GM10266 (cell line): ENCODE measurements at regions not wholly inside any gene's neighbourhood (a gene's known extent, or its start where the extent isn't known, plus 50 kb on each side); places are given as distances from the start of the nearest gene placed in this dataset.

Experiments used
- DNase-seq: peaks from one replicate; pipeline ENCODE4 v3.0.0; 2012; ENCODE audit errors: extremely low spot score
- TF ChIP-seq, protein P1 (sequence below): IDR thresholded peaks from 2 replicates; pipeline ENCODE4 v1.5.1; 2012; ENCODE audit warnings: mild to moderate bottlenecking, low read depth; ENCODE audit not compliant: control insufficient read depth, insufficient read depth; ENCODE audit errors: missing control alignments

DNA sequence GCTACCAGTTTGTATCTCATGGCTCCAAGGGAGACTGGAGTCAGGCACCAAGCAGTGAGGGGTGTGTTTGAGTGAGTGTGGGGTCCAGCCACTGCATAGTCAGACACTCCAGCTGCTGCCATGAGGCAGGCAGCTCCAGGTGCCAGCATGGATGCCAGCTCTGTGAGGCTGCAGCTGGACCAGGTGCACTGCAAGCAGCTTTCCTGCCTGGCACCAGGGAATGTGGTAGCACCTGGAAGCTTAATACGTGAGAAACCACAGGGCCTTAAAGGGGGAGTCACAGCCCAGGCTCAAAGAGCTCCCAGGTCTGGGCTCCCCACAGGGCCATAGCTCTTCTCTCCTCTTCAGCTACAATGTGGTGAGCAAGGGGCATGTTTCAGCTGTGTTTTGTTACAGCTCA, 817.8 kb upstream of the LUZP2 start:
- no peak for DNase-seq
- TF ChIP-seq, protein P1, sequence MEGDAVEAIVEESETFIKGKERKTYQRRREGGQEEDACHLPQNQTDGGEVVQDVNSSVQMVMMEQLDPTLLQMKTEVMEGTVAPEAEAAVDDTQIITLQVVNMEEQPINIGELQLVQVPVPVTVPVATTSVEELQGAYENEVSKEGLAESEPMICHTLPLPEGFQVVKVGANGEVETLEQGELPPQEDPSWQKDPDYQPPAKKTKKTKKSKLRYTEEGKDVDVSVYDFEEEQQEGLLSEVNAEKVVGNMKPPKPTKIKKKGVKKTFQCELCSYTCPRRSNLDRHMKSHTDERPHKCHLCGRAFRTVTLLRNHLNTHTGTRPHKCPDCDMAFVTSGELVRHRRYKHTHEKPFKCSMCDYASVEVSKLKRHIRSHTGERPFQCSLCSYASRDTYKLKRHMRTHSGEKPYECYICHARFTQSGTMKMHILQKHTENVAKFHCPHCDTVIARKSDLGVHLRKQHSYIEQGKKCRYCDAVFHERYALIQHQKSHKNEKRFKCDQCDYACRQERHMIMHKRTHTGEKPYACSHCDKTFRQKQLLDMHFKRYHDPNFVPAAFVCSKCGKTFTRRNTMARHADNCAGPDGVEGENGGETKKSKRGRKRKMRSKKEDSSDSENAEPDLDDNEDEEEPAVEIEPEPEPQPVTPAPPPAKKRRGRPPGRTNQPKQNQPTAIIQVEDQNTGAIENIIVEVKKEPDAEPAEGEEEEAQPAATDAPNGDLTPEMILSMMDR, result no peak

DNA sequence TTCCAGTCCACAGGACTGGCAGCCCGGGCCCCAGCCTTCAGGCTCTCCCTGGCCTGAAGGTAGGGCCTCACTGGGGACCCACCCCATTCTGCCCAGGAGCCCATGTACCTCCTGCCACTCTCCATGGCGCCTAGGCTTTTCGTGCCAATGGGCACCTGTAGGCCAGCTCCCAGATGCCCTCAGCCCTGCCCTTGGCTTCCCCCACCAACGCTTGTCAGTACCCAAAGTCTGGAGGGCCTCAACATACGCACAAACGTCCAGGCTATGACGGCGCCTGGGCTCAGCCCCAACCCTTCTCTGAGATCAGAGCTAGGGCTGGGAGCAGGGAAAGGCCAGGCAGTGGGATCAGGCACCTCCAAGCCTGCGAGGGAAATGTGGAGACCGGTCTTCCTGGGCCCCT, 816.9 kb upstream of the LUZP2 start:
- DNase-seq, result no peak
- TF ChIP-seq, protein P1, result no peak

GRCh38 chr11:23680488-23681230, 816.2 kb upstream of the LUZP2 start:
- TF ChIP-seq, protein P1, result no peak
- no peak for DNase-seq

- DNase-seq, result no peak
- TF ChIP-seq, protein P1, result no peak
Observed at GRCh38 chr11:23684701-23685100, 812.2 kb upstream of the LUZP2 start.

- no peak for DNase-seq
- TF ChIP-seq, protein P1, result no peak
Observed at GRCh38 chr11:23687991-23688390, 808.9 kb upstream of the LUZP2 start.

GRCh38 chr11:23688411-23688810, 808.4 kb upstream of the LUZP2 start:
- no peak for DNase-seq
- TF ChIP-seq, protein P1, result no peak

GRCh38 chr11:23688835-23689234, 808.0 kb upstream of the LUZP2 start:
- no peak for DNase-seq
- TF ChIP-seq, protein P1, result no peak
